GM12878 (cell line): ENCODE measurements at regions not wholly inside any gene's neighbourhood (a gene's known extent, or its start where the extent isn't known, plus 50 kb on each side); places are given as distances from the start of the nearest gene placed in this dataset.

Source experiments
- ATAC-seq: fragments of 200-7000 bp; cut with Tn5 transposase; 3 replicates; pipeline ENCODE4 v1.9.1; 2020; ENCODE audit warnings: mild to moderate bottlenecking, moderate library complexity
- BruUV-seq: library from RNA; stranded (reverse); fragments of 400-500 nt; replicated peaks from 2 replicates; lab custom pipeline; 2021; lab: Mats Ljungman, UMichigan
- CTCF ChIA-PET: fragments of 300-600 bp; sonication (Branson Sonifier 250); formaldehyde crosslinking; extraction: SDS; loops from one replicate; lab custom pipeline; 2021; ENCODE audit warnings: inconsistent platforms; lab: Yijun Ruan, JAX
- POLR2A ChIA-PET: fragments of 350-600 bp; formaldehyde crosslinking; extraction: SDS; loops from one replicate; lab custom pipeline; 2021; ENCODE audit warnings: inconsistent platforms; lab: Charles Lee
- RAD21 ChIA-PET: fragments of 300-600 bp; sonication (Branson Sonifier 250); formaldehyde crosslinking; loops from one replicate; lab custom pipeline; 2023; ENCODE audit warnings: antibody characterized with exemption; ENCODE audit not compliant: unreplicated experiment; lab: Charles Lee
- SMC1A ChIA-PET: fragments of 300-600 bp; sonication (Branson Sonifier 250); formaldehyde crosslinking; loops from one replicate; lab custom pipeline; 2023; ENCODE audit not compliant: unreplicated experiment, uncharacterized antibody; lab: Charles Lee
- DNase-seq: peaks from one replicate; pipeline ENCODE4 v3.0.0-alpha.2; 2011; ENCODE audit warnings: low read depth, low spot score
- FAIRE-seq: peaks from 3 replicates; lab custom pipeline; 2011; peaks lifted over from hg19 to GRCh38; lab: Jason Lieb, UNC
- H2AFZ ChIP-seq: 2 replicates; pipeline ENCODE4 v1.6.0; 2011; ENCODE audit warnings: low read depth, low read length, control low read depth; ENCODE audit not compliant: control insufficient read depth
- H3K27ac ChIP-seq: 2 replicates; pipeline ENCODE4 v1.5.1; 2011; ENCODE audit warnings: control low read depth; ENCODE audit not compliant: control insufficient read depth, insufficient read depth
- H3K27me3 ChIP-seq, 2 experiments: replicated peaks in 1 of 2; 2 replicates each; pipeline versions ENCODE4 v1.6.0 to v1.6.1; 2011; ENCODE audit warnings: low read length in 1 of 2; ENCODE audit not compliant: control insufficient read depth in 2 of 2, insufficient read depth in 2 of 2
- H3K36me3 ChIP-seq, 2 experiments: 2 replicates each; pipeline ENCODE4 v1.5.1; 2011; ENCODE audit warnings: low read length in 1 of 2; ENCODE audit not compliant: control insufficient read depth in 2 of 2, insufficient read depth in 2 of 2
- H3K4me1 ChIP-seq: 2 replicates; pipeline ENCODE4 v1.6.1; 2011; ENCODE audit warnings: mild to moderate bottlenecking, low read length, moderate library complexity, mixed read lengths; ENCODE audit not compliant: control insufficient read depth, insufficient read depth
- H3K4me2 ChIP-seq: 2 replicates; pipeline ENCODE4 v1.6.0; 2011; ENCODE audit warnings: control low read depth; ENCODE audit not compliant: control insufficient read depth, insufficient read depth
- H3K4me3 ChIP-seq: fragments of 200-600 bp; sonication (generic); 2 replicates; pipeline ENCODE4 v1.5.1; 2016
- H3K79me2 ChIP-seq: 2 replicates; pipeline ENCODE4 v1.6.0; 2011; ENCODE audit warnings: low read length; ENCODE audit not compliant: control insufficient read depth, insufficient read depth
- H3K9ac ChIP-seq: 2 replicates; pipeline ENCODE4 v1.8.0; 2011; ENCODE audit warnings: low read length, control low read depth, mixed read lengths; ENCODE audit not compliant: control insufficient read depth, insufficient read depth
- H3K9me3 ChIP-seq: replicated peaks from 3 replicates; pipeline ENCODE4 v1.5.1; 2011; ENCODE audit warnings: mild to moderate bottlenecking, low read length; ENCODE audit not compliant: control insufficient read depth, insufficient read depth
- H4K20me1 ChIP-seq: 2 replicates; pipeline ENCODE4 v1.6.0; 2011; ENCODE audit not compliant: control insufficient read depth, insufficient read depth
- ELK1 ChIP-seq: IDR thresholded peaks from 2 replicates; pipeline ENCODE4 v1.6.1; 2012; ENCODE audit warnings: low read depth, low read length, improper control_type of control experiment
- ESRRA ChIP-seq: IDR thresholded peaks from 2 replicates; pipeline ENCODE4 v1.6.1; 2012; ENCODE audit warnings: mild to moderate bottlenecking, low read length, improper control_type of control experiment
- GABPA ChIP-seq: IDR thresholded peaks from 2 replicates; pipeline ENCODE4 v1.6.1; 2014; ENCODE audit warnings: antibody characterized with exemption, low read depth, mild to moderate bottlenecking, inconsistent platforms
- KLF5 ChIP-seq: fragments of 450-650 bp; IDR thresholded peaks from 2 replicates; pipeline ENCODE4 v1.6.1; 2014; ENCODE audit warnings: mild to moderate bottlenecking; ENCODE audit not compliant: partially characterized antibody
- NBN ChIP-seq: fragments of 450-650 bp; IDR thresholded peaks from 2 replicates; pipeline ENCODE4 v1.6.1; 2016
- NFXL1 ChIP-seq: fragments of 450-650 bp; IDR thresholded peaks from 2 replicates; pipeline ENCODE4 v1.6.1; 2017; ENCODE audit warnings: antibody characterized with exemption, mild to moderate bottlenecking, borderline replicate concordance
- PAX8 ChIP-seq: fragments of 450-650 bp; IDR thresholded peaks from 2 replicates; pipeline ENCODE4 v1.6.1; 2017; ENCODE audit warnings: mild to moderate bottlenecking, moderate library complexity
- RBBP5 ChIP-seq: fragments of 200-600 bp; sonication (generic); conservative IDR thresholded peaks from 2 replicates; pipeline ENCODE4 v1.6.1; 2016
- RCOR1 ChIP-seq: conservative IDR thresholded peaks from 2 replicates; pipeline ENCODE4 v1.6.1; 2012; ENCODE audit warnings: low read depth, low read length, improper control_type of control experiment
- SREBF1 ChIP-seq: IDR thresholded peaks from 2 replicates; pipeline ENCODE4 v1.6.1; 2012; ENCODE audit warnings: mild to moderate bottlenecking, low read length
- TCF3 ChIP-seq: IDR thresholded peaks from 2 replicates; pipeline ENCODE4 v1.6.1; 2012; ENCODE audit warnings: low read depth, mild to moderate bottlenecking, low read length, borderline replicate concordance; ENCODE audit not compliant: insufficient read depth
- USF1 ChIP-seq: IDR thresholded peaks from 2 replicates; pipeline ENCODE4 v1.6.1; 2011; ENCODE audit warnings: borderline replicate concordance, low read depth, mild to moderate bottlenecking, moderate library complexity, mixed read lengths, low read length; ENCODE audit not compliant: insufficient read depth; ENCODE audit errors: extremely low read length
- ZBTB33 ChIP-seq: fragments of 450-650 bp; IDR thresholded peaks from 2 replicates; pipeline ENCODE4 v1.6.1; 2017; ENCODE audit warnings: mild to moderate bottlenecking
- ZNF622 ChIP-seq: fragments of 450-650 bp; IDR thresholded peaks from 2 replicates; pipeline ENCODE4 v1.6.1; 2017; ENCODE audit warnings: mild to moderate bottlenecking, inconsistent platforms
- WGBS: methylation state at CpG from one replicate; pipeline ENCODE4 v1.1.6; 2016; ENCODE audit warnings: low lambda C conversion rate; ENCODE audit not compliant: insufficient replicate concordance, insufficient coverage; ENCODE audit errors: missing lambda C conversion rate; 5-methylcytosine and 5-hydroxymethylcytosine counted together
- in situ Hi-C: fragments of 300-500 bp; cut with MboI; formaldehyde crosslinking; loops from 9 replicates; pipeline ENCODE4 v1.14.3; 2018; ENCODE audit warnings: mixed read lengths
- intact Hi-C: fragments of 100-400 bp; cut with micrococcal nuclease; formaldehyde crosslinking; loops from one replicate; pipeline ENCODE4 v1.14.2; 2022; ENCODE audit not compliant: unreplicated experiment

- FAIRE-seq = no peak
- Histone ChIP-seq H3K27me3 (no peaks in the 10 kb centered on the region; a peak in 1 of 4 replicates), H3K27ac (no peak overlapping the region), H3K4me1 (no peaks in the 10 kb centered on the region), H3K79me2 (no peaks in the 10 kb centered on the region), H3K4me3 (no peak overlapping the region), H3K36me3 (no peaks in the 10 kb centered on the region), H4K20me1 (no peaks in the 10 kb centered on the region), H3K4me2 (no peak overlapping the region), H3K9me3 (no peaks in the 10 kb centered on the region), H2AFZ (no peak overlapping the region), H3K9ac (no peak overlapping the region)
- intact Hi-C loops (no loop called here), in situ Hi-C loops (no loop called here)
- ChIA-PET POLR2A (no interaction called here), CTCF (no interaction called here), RAD21 (no interaction called here), SMC1A (no interaction called here)
- 55% methylated on average over 9 of the region's 9 CpGs for WGBS
- no peak for DNase-seq
- BruUV-seq = no TSS peak
- no peak for ATAC-seq
- no peak for TF ChIP-seq ESRRA
- TF ChIP-seq USF1 = no peak
- no peak for TF ChIP-seq ZBTB33
- TF ChIP-seq NFXL1 = no peak
- no peak for TF ChIP-seq ZNF622
- TF ChIP-seq RBBP5 = no peak
- no peak for TF ChIP-seq RCOR1
- no peak for TF ChIP-seq PAX8
- TF ChIP-seq ELK1 = no peak
- no peak for TF ChIP-seq SREBF1
- no peak for TF ChIP-seq KLF5
- no peak for TF ChIP-seq NBN
- TF ChIP-seq GABPA = no peak
- TF ChIP-seq TCF3 = no peak
These were observed 368.2 kb upstream of the NPVF start for GRCh38 chr7:25596443-25596842.
